ENCODE measurements at regions not wholly inside any gene's neighbourhood (a gene's known extent, or its start where the extent isn't known, plus 50 kb on each side); places are given as distances from the start of the nearest gene placed in this dataset.
A peak's percentile ranks its signal among the peaks of the same experiment; 100 is the strongest.

- TF ChIP-seq POLR2A (IDR thresholded peaks at IDR 0.05) (no peak), CTCF (IDR thresholded peaks at IDR 0.05) (no peak), POLR2AphosphoS5 (IDR thresholded peaks at IDR 0.05) (no peak)
- no peak overlapping the region for H3K4me3 ChIP-seq
- H3K4me1 ChIP-seq, result no peaks in the 10 kb centered on the region
- H3K27ac ChIP-seq, result no peak overlapping the region
- DNase-seq (ENCODE audit: low spot score in 2 of 2), result no peak
- no peaks in the 10 kb centered on the region for H3K36me3 ChIP-seq
- H3K9me3 ChIP-seq, result no peaks in the 10 kb centered on the region
- intact Hi-C loops (cut with DNase I; ENCODE audit: low total_unique reads), result no loop called here
- no peaks in the 10 kb centered on the region for H3K27me3 ChIP-seq
Observed at GRCh38 chr2:179341152-179341866, 76.7 kb upstream of the SESTD1 start.

DNA sequence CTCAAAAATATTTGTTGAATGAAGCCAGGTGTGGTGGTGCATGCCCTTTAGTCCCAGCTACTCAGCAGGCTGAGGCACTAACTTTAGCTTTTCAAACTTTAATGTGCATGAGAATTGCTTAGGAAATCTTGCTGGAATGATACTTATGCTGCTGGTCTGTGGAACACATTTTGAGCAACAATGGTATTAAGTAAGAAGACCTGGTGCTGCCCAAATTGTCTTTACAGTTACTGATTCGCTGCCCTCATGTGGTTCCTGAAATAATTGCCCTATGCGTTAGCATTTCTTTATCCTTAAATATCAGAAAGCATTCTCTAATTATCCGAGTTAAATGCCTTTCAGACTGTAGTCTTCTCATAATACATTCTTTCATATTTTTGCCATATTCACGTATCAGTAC, 76.0 kb upstream of the SESTD1 start:
- intact Hi-C loops (cut with DNase I; ENCODE audit: low total_unique reads), result no loop called here
- Histone ChIP-seq H3K4me3 (no peak overlapping the region), H3K36me3 (no peaks in the 10 kb centered on the region), H3K9me3 (no peaks in the 10 kb centered on the region), H3K4me1 (no peaks in the 10 kb centered on the region), H3K27me3 (no peaks in the 10 kb centered on the region), H3K27ac (no peak overlapping the region)
- TF ChIP-seq CTCF (IDR thresholded peaks at IDR 0.05), result peak in 2 of 3 donors; percentile 22 to 34
- TF ChIP-seq POLR2A (IDR thresholded peaks at IDR 0.05), result no peak
- DNase-seq (ENCODE audit: low spot score in 2 of 2), result no peak

- H3K36me3 ChIP-seq, result no peaks in the 10 kb centered on the region
- no peaks in the 10 kb centered on the region for H3K4me1 ChIP-seq
- peak overlapping the region in 1 of 2 donors; percentile 35 for H3K27ac ChIP-seq
- intact Hi-C loops (cut with DNase I; ENCODE audit: low total_unique reads), result no loop called here
- H3K27me3 ChIP-seq, result no peaks in the 10 kb centered on the region
- H3K4me3 ChIP-seq, result no peak overlapping the region
- H3K9me3 ChIP-seq, result no peaks in the 10 kb centered on the region
- DNase-seq (ENCODE audit: low spot score in 2 of 2), result no peak
- TF ChIP-seq CTCF (IDR thresholded peaks at IDR 0.05) (no peak), POLR2A (IDR thresholded peaks at IDR 0.05) (no peak), POLR2AphosphoS5 (IDR thresholded peaks at IDR 0.05) (no peak)
Observed at GRCh38 chr2:179338681-179339080, 74.0 kb upstream of the SESTD1 start.

DNA sequence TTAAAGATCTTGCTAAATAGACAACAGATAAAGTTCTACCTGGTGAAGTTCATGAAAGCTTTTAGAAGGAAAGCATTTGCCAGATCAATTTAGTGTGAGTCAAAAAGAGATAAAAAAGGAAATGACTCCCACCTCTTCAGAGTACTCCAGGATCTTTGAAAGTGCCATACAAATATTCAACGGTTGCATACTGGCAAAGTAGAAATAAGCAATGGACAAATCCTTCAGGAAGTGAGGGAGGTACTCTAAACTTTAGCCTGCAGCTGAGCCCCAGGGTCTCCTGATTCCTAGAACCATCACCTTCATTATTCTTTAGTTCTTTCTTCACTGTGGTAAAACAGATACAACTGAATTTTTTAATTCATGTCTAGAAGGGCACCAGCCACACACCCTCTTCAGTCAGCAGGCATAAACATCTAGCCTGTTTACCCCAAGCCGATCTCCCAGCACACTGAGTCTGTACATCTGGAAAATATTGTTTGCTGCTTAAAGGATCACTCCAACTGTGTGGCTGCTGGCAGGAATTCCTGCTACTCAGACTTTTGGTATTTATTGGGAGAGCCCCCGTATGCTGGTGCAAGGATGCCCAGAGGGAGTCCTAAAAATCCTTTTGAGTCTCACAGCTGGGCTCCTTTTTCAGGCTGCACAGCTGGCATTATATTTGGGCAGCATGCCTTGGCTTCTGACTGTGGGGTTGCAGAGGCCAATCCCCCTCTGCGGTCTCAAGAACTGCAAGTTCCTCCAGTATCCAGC, 72.3 kb upstream of the SESTD1 start:
- no peaks in the 10 kb centered on the region for H3K27me3 ChIP-seq
- TF ChIP-seq POLR2A (IDR thresholded peaks at IDR 0.05), result no peak
- TF ChIP-seq POLR2AphosphoS5 (IDR thresholded peaks at IDR 0.05), result no peak
- no peak for TF ChIP-seq CTCF (IDR thresholded peaks at IDR 0.05)
- no peaks in the 10 kb centered on the region for H3K9me3 ChIP-seq
- intact Hi-C loops (cut with DNase I; ENCODE audit: low total_unique reads), result no loop called here
- no peak for DNase-seq (ENCODE audit: low spot score in 2 of 2)
- no peak overlapping the region for H3K4me3 ChIP-seq
- H3K27ac ChIP-seq, result no peak overlapping the region
- no peaks in the 10 kb centered on the region for H3K36me3 ChIP-seq
- no peaks in the 10 kb centered on the region for H3K4me1 ChIP-seq

DNA sequence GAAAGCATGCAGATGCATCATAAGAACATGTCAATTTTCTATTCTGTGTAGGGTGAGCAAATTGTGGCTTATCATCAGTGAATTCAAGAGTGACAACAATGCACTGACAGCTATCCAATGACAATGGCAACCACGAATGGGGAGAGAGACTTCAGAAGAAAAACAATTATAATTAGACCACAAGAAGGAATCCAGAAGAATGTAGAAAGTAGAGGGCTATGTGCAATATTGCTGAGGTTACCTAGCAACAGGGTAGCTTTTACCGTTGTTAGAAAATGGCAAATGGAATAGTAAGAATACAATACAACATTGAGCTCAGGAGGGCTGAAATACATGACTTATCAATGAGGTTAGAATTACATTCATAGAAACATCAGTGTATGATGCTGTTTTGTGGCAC, 71.1 kb upstream of the SESTD1 start:
- no peak overlapping the region for H3K27ac ChIP-seq
- no peaks in the 10 kb centered on the region for H3K27me3 ChIP-seq
- no peak overlapping the region for H3K4me3 ChIP-seq
- H3K4me1 ChIP-seq, result no peaks in the 10 kb centered on the region
- DNase-seq (ENCODE audit: low spot score in 2 of 2), result no peak
- intact Hi-C loops (cut with DNase I; ENCODE audit: low total_unique reads), result no loop called here
- TF ChIP-seq POLR2AphosphoS5 (IDR thresholded peaks at IDR 0.05) (no peak), POLR2A (IDR thresholded peaks at IDR 0.05) (no peak), CTCF (IDR thresholded peaks at IDR 0.05) (no peak)
- H3K36me3 ChIP-seq, result no peaks in the 10 kb centered on the region
- H3K9me3 ChIP-seq, result no peaks in the 10 kb centered on the region
